ENCODE measurements at regions not wholly inside any gene's neighbourhood (a gene's known extent, or its start where the extent isn't known, plus 50 kb on each side); places are given as distances from the start of the nearest gene placed in this dataset.

GRCh38 chr4:120544838-120545237 lies 377.7 kb downstream of the PRDM5 start:
- H3K4me3 ChIP-seq = no peak overlapping the region
- no peaks in the 10 kb centered on the region for H3K36me3 ChIP-seq
- H3K27ac ChIP-seq = no peak overlapping the region
- no peaks in the 10 kb centered on the region for H3K27me3 ChIP-seq
- ATAC-seq (no peak), DNase-seq (no peak)
- H3K9me3 ChIP-seq = no peaks in the 10 kb centered on the region
- TF ChIP-seq, protein P1, sequence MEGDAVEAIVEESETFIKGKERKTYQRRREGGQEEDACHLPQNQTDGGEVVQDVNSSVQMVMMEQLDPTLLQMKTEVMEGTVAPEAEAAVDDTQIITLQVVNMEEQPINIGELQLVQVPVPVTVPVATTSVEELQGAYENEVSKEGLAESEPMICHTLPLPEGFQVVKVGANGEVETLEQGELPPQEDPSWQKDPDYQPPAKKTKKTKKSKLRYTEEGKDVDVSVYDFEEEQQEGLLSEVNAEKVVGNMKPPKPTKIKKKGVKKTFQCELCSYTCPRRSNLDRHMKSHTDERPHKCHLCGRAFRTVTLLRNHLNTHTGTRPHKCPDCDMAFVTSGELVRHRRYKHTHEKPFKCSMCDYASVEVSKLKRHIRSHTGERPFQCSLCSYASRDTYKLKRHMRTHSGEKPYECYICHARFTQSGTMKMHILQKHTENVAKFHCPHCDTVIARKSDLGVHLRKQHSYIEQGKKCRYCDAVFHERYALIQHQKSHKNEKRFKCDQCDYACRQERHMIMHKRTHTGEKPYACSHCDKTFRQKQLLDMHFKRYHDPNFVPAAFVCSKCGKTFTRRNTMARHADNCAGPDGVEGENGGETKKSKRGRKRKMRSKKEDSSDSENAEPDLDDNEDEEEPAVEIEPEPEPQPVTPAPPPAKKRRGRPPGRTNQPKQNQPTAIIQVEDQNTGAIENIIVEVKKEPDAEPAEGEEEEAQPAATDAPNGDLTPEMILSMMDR (IDR thresholded peaks at IDR 0.05) = no peak
- TF ChIP-seq POLR2A (IDR thresholded peaks at IDR 0.05) = no peak
- H3K4me1 ChIP-seq = no peaks in the 10 kb centered on the region
- 20% methylated on average over 3 of the region's 3 CpGs for WGBS (ENCODE audit: insufficient coverage, low coverage, low lambda C conversion rate, missing lambda C conversion rate)
- intact Hi-C loops (cut with DNase I) = no loop called here

DNA sequence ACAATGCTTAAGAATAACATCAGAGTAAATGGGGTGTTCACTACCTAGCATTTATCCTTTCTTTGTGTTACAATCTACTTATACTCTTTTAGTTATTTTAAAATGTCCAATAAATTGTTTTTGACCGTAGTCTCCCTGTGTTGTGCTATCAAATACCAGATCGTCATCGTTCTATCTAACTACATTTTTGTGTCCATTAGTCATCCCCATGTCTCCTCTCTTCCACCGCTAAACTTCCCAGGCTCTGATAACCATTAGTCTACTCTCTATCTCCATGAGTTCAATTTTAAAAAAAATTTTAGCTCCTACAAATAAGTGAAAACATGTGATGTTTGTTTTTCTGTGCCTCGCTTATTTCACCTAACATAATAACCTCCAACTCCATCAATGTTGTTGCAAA lies 381.9 kb downstream of the PRDM5 start:
- TF ChIP-seq POLR2A (IDR thresholded peaks at IDR 0.05) = no peak
- no peaks in the 10 kb centered on the region for H3K4me1 ChIP-seq
- DNase-seq (no peak), ATAC-seq (no peak)
- WGBS (ENCODE audit: insufficient coverage, low coverage, low lambda C conversion rate, missing lambda C conversion rate) = 62% methylated on average over 5 of the region's 5 CpGs
- no peak overlapping the region for H3K4me3 ChIP-seq
- H3K27me3 ChIP-seq = no peaks in the 10 kb centered on the region
- H3K36me3 ChIP-seq = no peaks in the 10 kb centered on the region
- no peak overlapping the region for H3K27ac ChIP-seq
- H3K9me3 ChIP-seq = no peaks in the 10 kb centered on the region
- intact Hi-C loops (cut with DNase I) = no loop called here

DNA sequence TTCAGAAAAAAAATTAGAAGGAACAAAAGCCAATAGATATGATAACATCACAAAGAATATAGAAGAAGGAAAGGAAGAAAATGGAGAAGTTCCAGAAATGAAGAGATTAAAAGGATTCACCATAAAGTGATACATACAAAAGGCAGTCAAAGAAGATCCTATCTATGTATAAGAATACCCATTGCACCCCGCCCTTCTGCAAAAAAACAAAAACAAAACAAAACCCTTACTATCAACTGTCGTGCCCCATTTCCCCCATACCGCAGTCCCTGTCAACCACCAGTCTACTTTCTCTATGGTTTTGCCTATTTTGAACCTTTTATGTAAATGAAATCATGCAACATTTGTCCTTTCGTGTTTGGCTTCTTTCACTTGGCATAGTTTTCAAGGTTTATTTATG lies 385.6 kb downstream of the PRDM5 start:
- TF ChIP-seq, protein P1 (IDR thresholded peaks at IDR 0.05) = no peak
- no peak for TF ChIP-seq POLR2A (IDR thresholded peaks at IDR 0.05)
- no peak for DNase-seq

GRCh38 chr4:120528428-120528827 lies 394.1 kb downstream of the PRDM5 start:
- Histone ChIP-seq H3K36me3 (no peaks in the 10 kb centered on the region), H3K4me3 (no peak overlapping the region), H3K27me3 (no peaks in the 10 kb centered on the region), H3K27ac (no peak overlapping the region), H3K9me3 (no peaks in the 10 kb centered on the region), H3K4me1 (no peaks in the 10 kb centered on the region)
- ATAC-seq (no peak), DNase-seq (no peak)
- TF ChIP-seq POLR2A (IDR thresholded peaks at IDR 0.05) = no peak
- TF ChIP-seq, protein P1 (IDR thresholded peaks at IDR 0.05) = no peak
- intact Hi-C loops (cut with DNase I) = no loop called here

More for the DNA sequence above, 385.6 kb downstream of the PRDM5 start:
- Histone ChIP-seq H3K36me3 (no peaks in the 10 kb centered on the region), H3K4me1 (no peaks in the 10 kb centered on the region), H3K27me3 (no peaks in the 10 kb centered on the region), H3K27ac (no peak overlapping the region), H3K9me3 (no peaks in the 10 kb centered on the region), H3K4me3 (no peak overlapping the region)
- intact Hi-C loops (cut with DNase I) = no loop called here
- 50% methylated on average over 4 of the region's 4 CpGs for WGBS (ENCODE audit: insufficient coverage, low coverage, low lambda C conversion rate, missing lambda C conversion rate)
- ATAC-seq = no peak

DNA sequence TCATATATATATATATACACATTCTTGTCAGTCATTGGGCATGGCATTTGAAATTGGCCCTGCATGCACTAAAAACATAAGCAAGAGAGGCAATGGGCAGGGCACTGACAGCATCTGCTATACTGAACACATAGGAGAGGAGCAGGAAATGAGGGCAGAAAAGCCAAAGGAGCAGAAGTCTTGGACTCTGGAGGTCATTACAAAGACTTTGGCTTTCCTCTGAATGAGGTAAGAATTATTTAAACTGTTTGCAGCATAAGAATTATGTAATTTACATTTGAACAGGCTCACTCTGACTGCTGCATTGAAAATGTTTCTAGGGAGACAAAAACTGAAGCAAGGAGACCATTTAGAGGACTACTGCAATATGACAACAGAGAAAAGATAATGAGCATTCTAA lies 396.5 kb downstream of the PRDM5 start:
- intact Hi-C loops (cut with DNase I) = no loop called here
- Histone ChIP-seq H3K9me3 (no peaks in the 10 kb centered on the region), H3K36me3 (no peaks in the 10 kb centered on the region), H3K4me1 (no peaks in the 10 kb centered on the region), H3K4me3 (no peak overlapping the region), H3K27ac (no peak overlapping the region), H3K27me3 (no peaks in the 10 kb centered on the region)
- no peak for TF ChIP-seq POLR2A (IDR thresholded peaks at IDR 0.05)
- TF ChIP-seq, protein P1 (IDR thresholded peaks at IDR 0.05) = no peak
- ATAC-seq (no peak), DNase-seq (no peak)

Measured in right lobe of liver (tissue), 6 donors.